ENCODE measurements at regions not wholly inside any gene's neighbourhood (a gene's known extent, or its start where the extent isn't known, plus 50 kb on each side); places are given as distances from the start of the nearest gene placed in this dataset.

DNA sequence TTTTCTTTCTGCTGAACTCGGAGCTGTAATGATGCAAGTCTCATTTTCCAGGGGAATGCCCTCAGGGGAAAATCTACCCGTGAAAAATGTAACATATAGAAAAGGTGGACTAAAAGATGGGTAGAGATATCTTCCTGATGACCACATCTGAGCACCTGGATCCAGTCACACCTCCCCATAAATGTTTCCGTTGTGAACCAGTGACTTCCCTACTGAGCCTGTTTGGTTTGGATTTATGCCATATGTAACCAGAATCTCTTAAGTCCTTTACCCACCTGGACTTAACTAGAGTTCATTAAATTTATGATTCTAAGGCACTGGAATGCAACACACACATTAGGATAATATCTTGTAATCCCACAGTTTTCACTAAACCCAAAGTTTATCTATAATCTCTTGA is 171.1 kb downstream of the ZNF330 start:
- Histone ChIP-seq H3K9me3 (replicated peaks) (no peaks in the 10 kb centered on the region), H3K4me3 (no peak overlapping the region), H3K4me1 (replicated peaks) (no peaks in the 10 kb centered on the region), H3K27ac (no peak overlapping the region), H3K27me3 (replicated peaks) (no peaks in the 10 kb centered on the region), H3K36me3 (no peaks in the 10 kb centered on the region)
- DNase-seq (ENCODE audit: low read depth in 1 of 2, low spot score in 2 of 2), result no peak

DNA sequence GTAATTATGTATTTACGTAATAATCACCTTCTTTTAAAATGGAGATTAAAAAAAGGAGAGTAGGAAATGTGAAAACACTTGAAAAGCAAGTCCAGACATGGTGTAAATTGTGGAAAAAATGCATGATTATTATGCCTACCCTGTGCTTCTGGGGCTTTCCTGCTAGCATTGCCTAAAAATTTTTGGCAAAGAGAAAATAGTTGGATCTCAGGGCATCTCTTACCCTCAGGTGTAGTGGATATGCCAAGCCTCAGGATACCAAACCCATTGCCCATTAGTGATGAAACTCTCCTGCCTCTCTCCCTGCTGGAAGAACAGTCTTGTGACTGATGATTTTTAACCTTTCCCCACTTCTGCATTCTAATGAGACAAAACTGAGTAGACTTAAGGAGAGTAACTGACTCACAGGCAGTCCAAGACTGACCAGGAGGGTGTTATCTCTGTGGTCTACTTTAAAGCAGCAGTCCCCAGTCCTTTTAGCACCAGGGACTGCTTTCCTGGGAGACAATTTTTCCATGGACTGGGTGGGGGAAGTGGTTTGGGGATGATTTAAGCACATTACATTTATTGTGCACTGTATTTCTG is 174.6 kb downstream of the ZNF330 start:
- no peaks in the 10 kb centered on the region for H3K27me3 ChIP-seq (replicated peaks)
- no peaks in the 10 kb centered on the region for H3K4me1 ChIP-seq (replicated peaks)
- DNase-seq (ENCODE audit: low read depth in 1 of 2, low spot score in 2 of 2), result no peak
- H3K36me3 ChIP-seq, result no peaks in the 10 kb centered on the region
- no peak overlapping the region for H3K27ac ChIP-seq
- no peaks in the 10 kb centered on the region for H3K9me3 ChIP-seq (replicated peaks)
- H3K4me3 ChIP-seq, result no peak overlapping the region

DNA sequence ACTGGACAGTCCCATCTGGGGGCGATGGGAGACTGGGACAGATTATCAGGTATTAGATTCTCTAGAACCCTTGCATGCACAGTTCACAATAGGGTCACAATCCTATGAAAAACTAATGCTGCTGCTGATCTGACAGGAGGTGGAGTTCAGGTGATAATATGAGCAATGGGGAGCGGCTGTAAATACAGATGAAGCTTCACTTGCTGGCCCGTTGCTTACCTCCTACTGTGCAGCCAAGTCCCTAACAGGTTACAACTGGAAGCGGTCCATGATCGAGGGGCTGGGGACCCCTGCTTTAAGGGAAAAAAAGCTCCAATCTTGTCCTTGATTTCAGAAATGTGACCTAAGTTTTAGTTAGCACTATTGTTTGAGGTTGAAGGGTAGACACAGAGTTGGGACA is 175.2 kb downstream of the ZNF330 start:
- Histone ChIP-seq H3K4me3 (no peak overlapping the region), H3K36me3 (no peaks in the 10 kb centered on the region), H3K27me3 (replicated peaks) (no peaks in the 10 kb centered on the region), H3K27ac (no peak overlapping the region), H3K9me3 (replicated peaks) (no peaks in the 10 kb centered on the region), H3K4me1 (replicated peaks) (no peaks in the 10 kb centered on the region)
- DNase-seq (ENCODE audit: low read depth in 1 of 2, low spot score in 2 of 2), result no peak

- DNase-seq (ENCODE audit: low read depth in 1 of 2, low spot score in 2 of 2), result no peak
- no peaks in the 10 kb centered on the region for H3K9me3 ChIP-seq (replicated peaks)
- no peaks in the 10 kb centered on the region for H3K36me3 ChIP-seq
- no peak overlapping the region for H3K4me3 ChIP-seq
- no peak overlapping the region for H3K27ac ChIP-seq
- no peaks in the 10 kb centered on the region for H3K4me1 ChIP-seq (replicated peaks)
- H3K27me3 ChIP-seq (replicated peaks), result no peaks in the 10 kb centered on the region
These were observed 182.0 kb downstream of the ZNF330 start for GRCh38 chr4:141402712-141403111.

GRCh38 chr4:141403782-141404181 is 183.1 kb downstream of the ZNF330 start:
- Histone ChIP-seq H3K27me3 (replicated peaks) (no peaks in the 10 kb centered on the region), H3K27ac (no peak overlapping the region), H3K9me3 (replicated peaks) (no peaks in the 10 kb centered on the region), H3K4me1 (replicated peaks) (no peaks in the 10 kb centered on the region), H3K4me3 (no peak overlapping the region), H3K36me3 (no peaks in the 10 kb centered on the region)
- DNase-seq (ENCODE audit: low read depth in 1 of 2, low spot score in 2 of 2), result no peak

GRCh38 chr4:141406237-141406636 is 185.5 kb downstream of the ZNF330 start:
- Histone ChIP-seq H3K9me3 (replicated peaks) (no peaks in the 10 kb centered on the region), H3K4me1 (replicated peaks) (no peaks in the 10 kb centered on the region), H3K27ac (no peak overlapping the region), H3K36me3 (no peaks in the 10 kb centered on the region), H3K27me3 (replicated peaks) (no peaks in the 10 kb centered on the region), H3K4me3 (no peak overlapping the region)
- DNase-seq (ENCODE audit: low read depth in 1 of 2, low spot score in 2 of 2), result no peak

DNA sequence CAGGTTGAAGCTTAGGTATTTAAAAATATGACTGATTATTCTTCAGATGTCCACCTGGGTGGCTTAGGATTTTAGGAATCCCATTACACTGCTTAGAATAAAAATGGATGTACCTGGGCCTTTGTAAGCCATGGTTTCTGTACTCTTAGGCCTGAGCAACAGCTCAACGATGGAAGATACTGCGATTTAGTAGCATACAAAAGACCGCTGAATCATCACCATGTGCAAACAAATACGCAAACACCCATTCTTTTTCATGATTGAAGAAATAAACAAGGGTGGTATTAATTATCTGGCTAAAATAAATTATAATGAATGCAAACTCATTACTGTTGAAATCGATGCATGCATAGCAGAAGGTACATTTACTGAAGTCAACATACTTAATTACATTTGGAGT is 188.9 kb downstream of the ZNF330 start:
- no peaks in the 10 kb centered on the region for H3K36me3 ChIP-seq
- H3K27me3 ChIP-seq (replicated peaks), result no peaks in the 10 kb centered on the region
- no peak overlapping the region for H3K4me3 ChIP-seq
- H3K9me3 ChIP-seq (replicated peaks), result no peaks in the 10 kb centered on the region
- DNase-seq (ENCODE audit: low read depth in 1 of 2, low spot score in 2 of 2), result no peak
- H3K4me1 ChIP-seq (replicated peaks), result no peaks in the 10 kb centered on the region
- no peak overlapping the region for H3K27ac ChIP-seq

DNA sequence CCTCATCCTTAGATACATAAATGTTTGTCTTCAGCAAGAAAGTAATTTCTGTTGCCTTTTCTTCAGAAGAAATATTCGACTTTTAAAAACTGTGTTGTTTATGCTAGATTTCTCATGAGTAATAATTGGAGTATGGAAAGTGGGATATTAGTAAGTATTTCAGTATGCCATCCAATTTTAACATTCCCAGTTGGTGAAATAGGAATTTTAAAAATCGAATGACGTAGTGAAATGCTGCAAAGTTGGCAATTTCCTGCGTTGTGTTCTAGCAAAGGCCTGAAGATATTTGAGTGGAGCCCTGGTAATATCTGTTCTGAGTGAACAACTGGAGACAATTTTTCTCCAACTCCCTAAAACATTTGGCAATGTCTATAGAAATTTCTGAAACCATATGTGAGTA is 190.1 kb downstream of the ZNF330 start:
- H3K27me3 ChIP-seq (replicated peaks), result no peaks in the 10 kb centered on the region
- H3K4me3 ChIP-seq, result no peak overlapping the region
- no peak for DNase-seq (ENCODE audit: low read depth in 1 of 2, low spot score in 2 of 2)
- H3K9me3 ChIP-seq (replicated peaks), result no peaks in the 10 kb centered on the region
- H3K27ac ChIP-seq, result no peak overlapping the region
- H3K4me1 ChIP-seq (replicated peaks), result no peaks in the 10 kb centered on the region
- no peaks in the 10 kb centered on the region for H3K36me3 ChIP-seq

- no peak for DNase-seq (ENCODE audit: low read depth in 1 of 2, low spot score in 2 of 2)
- no peaks in the 10 kb centered on the region for H3K36me3 ChIP-seq
- no peak overlapping the region for H3K27ac ChIP-seq
- H3K9me3 ChIP-seq (replicated peaks), result no peaks in the 10 kb centered on the region
- no peaks in the 10 kb centered on the region for H3K4me1 ChIP-seq (replicated peaks)
- no peaks in the 10 kb centered on the region for H3K27me3 ChIP-seq (replicated peaks)
- no peak overlapping the region for H3K4me3 ChIP-seq
These were observed 191.2 kb downstream of the ZNF330 start for GRCh38 chr4:141411936-141412335.

DNA sequence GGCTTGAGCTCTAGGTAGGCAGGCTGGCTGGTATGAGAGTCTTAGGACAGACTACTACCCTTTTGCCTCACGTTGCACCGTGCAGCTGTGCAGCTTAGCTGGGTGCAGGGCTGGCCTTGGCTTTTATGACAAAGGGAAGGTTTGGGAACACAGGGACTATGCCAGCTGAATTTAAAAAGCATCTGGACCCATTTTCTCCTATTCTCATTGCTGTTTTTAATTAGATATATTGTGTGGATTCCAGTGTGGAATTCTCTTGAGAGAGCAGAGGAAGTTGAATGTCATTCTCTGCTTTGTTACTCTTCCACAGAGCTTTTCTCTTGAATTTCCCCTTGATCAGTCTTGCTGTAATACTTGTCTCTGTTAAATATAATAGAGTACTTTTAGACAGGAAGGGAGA is 192.7 kb downstream of the ZNF330 start:
- no peak overlapping the region for H3K4me3 ChIP-seq
- no peaks in the 10 kb centered on the region for H3K9me3 ChIP-seq (replicated peaks)
- H3K36me3 ChIP-seq, result no peaks in the 10 kb centered on the region
- no peaks in the 10 kb centered on the region for H3K4me1 ChIP-seq (replicated peaks)
- DNase-seq (ENCODE audit: low read depth in 1 of 2, low spot score in 2 of 2), result no peak
- no peak overlapping the region for H3K27ac ChIP-seq
- H3K27me3 ChIP-seq (replicated peaks), result no peaks in the 10 kb centered on the region

- H3K9me3 ChIP-seq (replicated peaks), result no peaks in the 10 kb centered on the region
- no peak overlapping the region for H3K27ac ChIP-seq
- no peak for DNase-seq (ENCODE audit: low read depth in 1 of 2, low spot score in 2 of 2)
- no peaks in the 10 kb centered on the region for H3K4me1 ChIP-seq (replicated peaks)
- H3K27me3 ChIP-seq (replicated peaks), result no peaks in the 10 kb centered on the region
- no peaks in the 10 kb centered on the region for H3K36me3 ChIP-seq
- no peak overlapping the region for H3K4me3 ChIP-seq
These were observed 195.0 kb downstream of the ZNF330 start for GRCh38 chr4:141415651-141416050.

DNA sequence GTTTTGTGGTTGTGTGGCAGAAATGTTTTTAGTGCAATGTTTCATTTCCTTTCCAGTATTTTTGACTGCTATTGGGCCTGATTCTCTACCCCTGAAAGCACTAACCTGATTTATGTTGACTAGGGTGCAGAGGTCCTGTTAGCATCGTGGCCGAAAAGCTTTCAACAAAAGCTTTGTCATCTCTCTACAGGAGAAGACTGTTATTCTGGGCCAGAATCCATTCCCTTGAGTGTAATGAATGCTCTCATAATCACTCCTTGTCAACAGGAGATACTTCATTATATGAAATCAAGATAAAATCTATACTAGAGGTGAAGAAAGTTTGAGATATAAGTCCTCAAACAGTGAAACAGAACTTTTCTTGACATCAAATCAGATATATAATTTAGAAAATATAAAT is 195.5 kb downstream of the ZNF330 start:
- Histone ChIP-seq H3K27ac (no peak overlapping the region), H3K27me3 (replicated peaks) (no peaks in the 10 kb centered on the region), H3K4me1 (replicated peaks) (no peaks in the 10 kb centered on the region), H3K4me3 (no peak overlapping the region), H3K9me3 (replicated peaks) (no peaks in the 10 kb centered on the region), H3K36me3 (no peaks in the 10 kb centered on the region)
- no peak for DNase-seq (ENCODE audit: low read depth in 1 of 2, low spot score in 2 of 2)

DNA sequence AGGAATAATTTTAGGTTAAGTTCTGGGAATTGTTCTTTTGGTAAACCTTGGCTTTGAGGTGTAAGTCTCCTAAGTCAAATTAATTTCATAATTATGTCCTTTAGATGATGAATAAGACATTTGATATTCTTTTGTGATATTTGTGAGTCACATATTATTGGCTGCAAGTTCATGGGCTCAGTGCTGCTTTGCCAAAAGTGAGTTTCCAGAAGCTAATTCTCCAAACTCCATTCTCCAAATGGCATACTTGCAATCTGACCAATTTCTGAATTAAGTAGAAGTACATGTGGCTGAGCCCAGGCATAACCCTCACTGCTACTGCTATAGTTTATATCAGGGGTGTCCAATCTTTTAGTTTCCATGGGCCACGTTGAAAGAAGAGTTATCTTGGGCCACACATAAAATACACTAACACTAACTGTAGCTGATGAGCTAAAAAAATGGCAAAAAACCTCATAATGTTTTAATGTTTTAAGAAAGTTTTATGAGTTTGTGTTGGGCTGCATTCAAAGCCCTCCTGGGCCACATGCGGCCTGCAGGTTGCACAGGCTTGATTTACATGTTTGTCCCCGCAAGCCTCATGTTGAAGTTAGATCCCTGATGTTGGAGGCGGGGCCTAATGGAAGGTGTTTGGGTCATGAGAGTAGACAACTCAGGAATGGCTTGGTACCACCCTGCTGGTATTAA is 196.1 kb downstream of the ZNF330 start:
- Histone ChIP-seq H3K4me1 (replicated peaks) (no peaks in the 10 kb centered on the region), H3K27me3 (replicated peaks) (no peaks in the 10 kb centered on the region), H3K27ac (no peak overlapping the region), H3K4me3 (no peak overlapping the region), H3K9me3 (replicated peaks) (no peaks in the 10 kb centered on the region), H3K36me3 (no peaks in the 10 kb centered on the region)
- no peak for DNase-seq (ENCODE audit: low read depth in 1 of 2, low spot score in 2 of 2)

DNA sequence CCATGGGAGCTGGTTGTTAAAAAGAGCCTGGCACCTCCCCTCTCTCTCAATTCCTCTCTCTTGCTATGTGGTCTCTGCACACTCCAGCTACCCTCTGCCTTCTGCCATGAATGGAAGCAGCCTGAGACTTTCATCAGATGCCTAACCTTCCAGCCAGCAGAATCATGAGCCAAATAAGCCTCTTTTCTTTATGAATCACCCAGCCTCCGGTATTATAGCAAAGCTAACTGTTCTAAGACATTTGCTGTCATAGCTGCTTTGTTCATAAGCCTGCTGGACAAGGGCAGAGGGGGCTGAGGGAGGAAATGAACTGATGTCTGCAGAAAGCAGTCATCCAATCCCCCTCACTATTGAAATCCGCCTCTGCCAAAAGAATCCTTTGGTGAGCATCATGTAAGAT is 196.7 kb downstream of the ZNF330 start:
- Histone ChIP-seq H3K27ac (no peak overlapping the region), H3K4me1 (replicated peaks) (no peaks in the 10 kb centered on the region), H3K27me3 (replicated peaks) (no peaks in the 10 kb centered on the region), H3K36me3 (no peaks in the 10 kb centered on the region), H3K9me3 (replicated peaks) (no peaks in the 10 kb centered on the region), H3K4me3 (no peak overlapping the region)
- DNase-seq (ENCODE audit: low read depth in 1 of 2, low spot score in 2 of 2), result no peak

DNA sequence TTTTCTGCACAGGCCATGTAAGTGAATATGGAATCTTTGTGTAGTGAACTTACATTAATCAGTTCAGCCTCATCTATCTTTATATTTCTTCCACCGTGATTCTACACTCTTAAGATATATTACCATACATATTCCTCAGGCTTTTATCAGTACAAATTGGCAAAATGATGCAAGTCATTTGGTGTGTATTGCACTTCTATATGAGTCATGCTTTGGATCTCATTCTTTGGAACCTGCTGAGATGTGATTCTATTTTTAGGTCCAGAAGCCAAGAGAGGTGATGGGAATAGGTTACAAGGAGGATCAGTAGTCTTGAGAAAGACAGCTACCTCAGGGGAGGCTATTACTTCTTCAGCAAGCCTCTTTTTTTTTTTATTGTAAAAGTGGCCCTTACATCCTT is 204.4 kb downstream of the ZNF330 start:
- no peak overlapping the region for H3K27ac ChIP-seq
- no peak for DNase-seq (ENCODE audit: low read depth in 1 of 2, low spot score in 2 of 2)
- H3K4me3 ChIP-seq, result no peak overlapping the region
- H3K36me3 ChIP-seq, result no peaks in the 10 kb centered on the region
- no peaks in the 10 kb centered on the region for H3K4me1 ChIP-seq (replicated peaks)
- H3K27me3 ChIP-seq (replicated peaks), result no peaks in the 10 kb centered on the region
- H3K9me3 ChIP-seq (replicated peaks), result no peaks in the 10 kb centered on the region

Data from SJSA1 (cell line).